Activated CD4-positive, alpha-beta T cell treated with anti-CD3 and anti-CD28 coated beads, Interleukin-2, amount 10 ng/mL, durations not matched to agents 7 days and 5 days (primary cell): ENCODE measurements at regions not wholly inside any gene's neighbourhood (a gene's known extent, or its start where the extent isn't known, plus 50 kb on each side); places are given as distances from the start of the nearest gene placed in this dataset.

Source experiments
- CTCF ChIA-PET: fragments of 350-600 bp; sonication (Branson Sonifier 250); formaldehyde crosslinking; loops from one replicate; lab custom pipeline; 2021; ENCODE audit warnings: antibody characterized with exemption; lab: Charles Lee
- POLR2A ChIA-PET: fragments of 350-600 bp; sonication (Branson Sonifier 250); formaldehyde crosslinking; loops from one replicate; lab custom pipeline; 2021; ENCODE audit warnings: antibody characterized with exemption; lab: Charles Lee
- DNase-seq: peaks from one replicate; pipeline ENCODE4 v3.0.0-alpha.2; 2020
- H3K27ac Mint-ChIP-seq: one replicate; pipeline ENCODE4 v1.8.0; 2021; ENCODE audit warnings: mild to moderate bottlenecking, moderate library complexity, mixed read lengths
- H3K27me3 Mint-ChIP-seq: one replicate; pipeline ENCODE4 v1.8.0; 2021; ENCODE audit warnings: mixed read lengths
- H3K36me3 Mint-ChIP-seq: one replicate; pipeline ENCODE4 v1.8.0; 2021; ENCODE audit warnings: low read depth, mixed read lengths
- H3K4me1 Mint-ChIP-seq: one replicate; pipeline ENCODE4 v1.8.0; 2021; ENCODE audit warnings: mixed read lengths
- H3K4me3 Mint-ChIP-seq: one replicate; pipeline ENCODE4 v1.8.0; 2021; ENCODE audit warnings: mild to moderate bottlenecking, moderate library complexity, mixed read lengths
- H3K9me3 Mint-ChIP-seq: one replicate; pipeline ENCODE4 v1.8.0; 2021; ENCODE audit warnings: mixed read lengths

GRCh38 chr20:54385746-54386145 lies 89.6 kb upstream of the DOK5 start:
- DNase-seq: no peak
- ChIA-PET CTCF (no interaction called here), POLR2A (no interaction called here)
- no peak overlapping the region for H3K4me3 Mint-ChIP-seq
- H3K27ac Mint-ChIP-seq: no peak overlapping the region
- H3K36me3 Mint-ChIP-seq: no peaks in the 10 kb centered on the region
- H3K27me3 Mint-ChIP-seq: peaks cover 3% of the 10 kb centered on the region
- no peaks in the 10 kb centered on the region for H3K9me3 Mint-ChIP-seq
- H3K4me1 Mint-ChIP-seq: no peaks in the 10 kb centered on the region

GRCh38 chr20:54389596-54390280 lies 85.7 kb upstream of the DOK5 start:
- H3K27ac Mint-ChIP-seq: no peak overlapping the region
- H3K27me3 Mint-ChIP-seq: no peaks in the 10 kb centered on the region
- H3K4me1 Mint-ChIP-seq: no peaks in the 10 kb centered on the region
- ChIA-PET CTCF (no interaction called here), POLR2A (no interaction called here)
- no peaks in the 10 kb centered on the region for H3K9me3 Mint-ChIP-seq
- H3K4me3 Mint-ChIP-seq: no peak overlapping the region
- DNase-seq: no peak
- no peaks in the 10 kb centered on the region for H3K36me3 Mint-ChIP-seq

- DNase-seq: no peak
- H3K4me1 Mint-ChIP-seq: no peaks in the 10 kb centered on the region
- no peaks in the 10 kb centered on the region for H3K36me3 Mint-ChIP-seq
- H3K4me3 Mint-ChIP-seq: no peak overlapping the region
- ChIA-PET CTCF (no interaction called here), POLR2A (no interaction called here)
- H3K27ac Mint-ChIP-seq: no peak overlapping the region
- no peaks in the 10 kb centered on the region for H3K9me3 Mint-ChIP-seq
- H3K27me3 Mint-ChIP-seq: no peaks in the 10 kb centered on the region
These were observed 77.9 kb upstream of the DOK5 start for GRCh38 chr20:54397292-54398140.

- Mint-ChIP-seq H3K27me3 (no peaks in the 10 kb centered on the region), H3K4me3 (no peak overlapping the region), H3K36me3 (no peaks in the 10 kb centered on the region), H3K9me3 (no peaks in the 10 kb centered on the region), H3K4me1 (no peaks in the 10 kb centered on the region), H3K27ac (no peak overlapping the region)
- DNase-seq: no peak
- CTCF ChIA-PET: no interaction called here
- POLR2A ChIA-PET: no interaction called here
These were observed 76.6 kb upstream of the DOK5 start for GRCh38 chr20:54398814-54399213.

- DNase-seq: no peak
- Mint-ChIP-seq H3K9me3 (no peaks in the 10 kb centered on the region), H3K4me3 (no peak overlapping the region), H3K27me3 (no peaks in the 10 kb centered on the region), H3K27ac (no peak overlapping the region), H3K4me1 (no peaks in the 10 kb centered on the region), H3K36me3 (no peaks in the 10 kb centered on the region)
- ChIA-PET POLR2A (no interaction called here), CTCF (no interaction called here)
These were observed 69.9 kb upstream of the DOK5 start for GRCh38 chr20:54405540-54405939.

GRCh38 chr20:54407459-54407858 lies 67.9 kb upstream of the DOK5 start:
- H3K4me1 Mint-ChIP-seq: no peaks in the 10 kb centered on the region
- ChIA-PET POLR2A (no interaction called here), CTCF (no interaction called here)
- DNase-seq: no peak
- H3K27ac Mint-ChIP-seq: no peak overlapping the region
- no peaks in the 10 kb centered on the region for H3K36me3 Mint-ChIP-seq
- H3K9me3 Mint-ChIP-seq: no peaks in the 10 kb centered on the region
- no peak overlapping the region for H3K4me3 Mint-ChIP-seq
- no peaks in the 10 kb centered on the region for H3K27me3 Mint-ChIP-seq

GRCh38 chr20:54415967-54416366 lies 59.4 kb upstream of the DOK5 start:
- DNase-seq: no peak
- H3K27ac Mint-ChIP-seq: no peak overlapping the region
- H3K4me3 Mint-ChIP-seq: no peak overlapping the region
- POLR2A ChIA-PET: no interaction called here
- H3K9me3 Mint-ChIP-seq: no peaks in the 10 kb centered on the region
- H3K4me1 Mint-ChIP-seq: no peaks in the 10 kb centered on the region
- H3K36me3 Mint-ChIP-seq: no peaks in the 10 kb centered on the region
- no peaks in the 10 kb centered on the region for H3K27me3 Mint-ChIP-seq
- CTCF ChIA-PET: no interaction called here

- H3K4me1 Mint-ChIP-seq: no peaks in the 10 kb centered on the region
- H3K27ac Mint-ChIP-seq: no peak overlapping the region
- ChIA-PET CTCF (no interaction called here), POLR2A (no interaction called here)
- H3K9me3 Mint-ChIP-seq: no peaks in the 10 kb centered on the region
- no peaks in the 10 kb centered on the region for H3K36me3 Mint-ChIP-seq
- H3K27me3 Mint-ChIP-seq: no peaks in the 10 kb centered on the region
- no peak for DNase-seq
- H3K4me3 Mint-ChIP-seq: no peak overlapping the region
These were observed 58.6 kb upstream of the DOK5 start for GRCh38 chr20:54416770-54417169.

- H3K36me3 Mint-ChIP-seq: no peaks in the 10 kb centered on the region
- CTCF ChIA-PET: no interaction called here
These were observed 55.9 kb upstream of the DOK5 start for GRCh38 chr20:54419531-54419930.

More at GRCh38 chr20:54419531-54419930, 55.9 kb upstream of the DOK5 start:
- no peak for DNase-seq
- Mint-ChIP-seq H3K27ac (no peak overlapping the region), H3K27me3 (no peaks in the 10 kb centered on the region), H3K4me1 (no peaks in the 10 kb centered on the region), H3K4me3 (no peak overlapping the region), H3K9me3 (peaks cover 6% of the 10 kb centered on the region)
- POLR2A ChIA-PET: no interaction called here
